A549 (cell line): ENCODE measurements at regions not wholly inside any gene's neighbourhood (a gene's known extent, or its start where the extent isn't known, plus 50 kb on each side); places are given as distances from the start of the nearest gene placed in this dataset.

Source experiments
- CHD2 ChIP-seq: fragments of 150-350 bp; IDR thresholded peaks from 2 replicates; pipeline ENCODE4 v1.6.1; 2014; ENCODE audit warnings: low read length; ENCODE audit not compliant: partially characterized antibody
- EP300 ChIP-seq, 2 experiments: fragments of >200 bp; sonication (Bioruptor Twin); formaldehyde crosslinking; IDR thresholded peaks; 2 replicates in 1 of 2; 3 replicates in 1 of 2; pipeline ENCODE4 v1.6.1; 2016 to 2017
- HDAC2 ChIP-seq: fragments of 200-600 bp; sonication (generic); IDR thresholded peaks from 2 replicates; pipeline ENCODE4 v1.6.1; 2016
- NPAS2 ChIP-seq: fragments of 250-450 bp; sonication (Bioruptor Pico); IDR thresholded peaks from 2 replicates; pipeline ENCODE4 v1.8.0; 2022; ENCODE audit warnings: mild to moderate bottlenecking, moderate library complexity, borderline replicate concordance
- POLR2A ChIP-seq: IDR thresholded peaks from 2 replicates; pipeline ENCODE4 v1.6.1; 2012; ENCODE audit warnings: mild to moderate bottlenecking, low read length
- POLR2AphosphoS2 ChIP-seq: conservative IDR thresholded peaks from 2 replicates; pipeline ENCODE4 v1.6.1; 2012; ENCODE audit warnings: low read length, improper control_type of control experiment, inconsistent platforms
- RAD21 ChIP-seq, 2 experiments: fragments of >200 bp in 1 of 2; sonication (Bioruptor Twin) in 1 of 2; formaldehyde crosslinking in 1 of 2; IDR thresholded peaks in 1 of 2; conservative IDR thresholded peaks in 1 of 2; 2 replicates in 1 of 2; 3 replicates in 1 of 2; pipeline ENCODE4 v1.6.1; 2012 to 2018; ENCODE audit warnings: inconsistent platforms in 1 of 2
- TP53 ChIP-seq: fragments of 250-450 bp; sonication (Bioruptor Pico); IDR thresholded peaks from 2 replicates; pipeline ENCODE4 v1.5.0; 2021; ENCODE audit warnings: mild to moderate bottlenecking, moderate library complexity
- TF ChIP-seq, protein P1 (sequence below): fragments of >200 bp; sonication (Bioruptor Twin); formaldehyde crosslinking; IDR thresholded peaks from 3 replicates; pipeline ENCODE4 v1.5.1; 2016
- TF ChIP-seq, protein P2 (sequence below): IDR thresholded peaks from 2 replicates; pipeline ENCODE4 v1.6.1; 2012
- TF ChIP-seq, protein P3 (sequence below): fragments of 450-650 bp; IDR thresholded peaks from 2 replicates; pipeline ENCODE4 v1.6.1; 2014; ENCODE audit warnings: antibody characterized with exemption

DNA sequence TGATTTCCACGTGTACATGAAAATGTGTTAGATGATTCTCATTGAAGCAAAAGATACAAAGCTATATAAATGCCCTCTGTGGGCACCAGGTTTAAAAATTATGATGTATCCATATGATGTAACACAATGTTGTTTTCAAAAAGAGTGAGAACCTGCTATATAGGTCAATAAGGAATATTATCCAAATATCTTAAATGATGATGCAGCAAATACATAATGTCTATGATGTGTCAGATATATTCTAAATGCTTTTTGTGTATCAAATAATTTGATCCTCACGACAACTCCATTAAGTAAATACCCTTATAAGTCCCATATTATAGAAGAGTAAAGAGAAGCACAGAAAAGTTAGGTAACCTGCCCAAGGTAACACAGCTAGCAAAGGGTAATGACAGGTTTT, 393.0 kb upstream of the DCN start:
- TF ChIP-seq, protein P1, sequence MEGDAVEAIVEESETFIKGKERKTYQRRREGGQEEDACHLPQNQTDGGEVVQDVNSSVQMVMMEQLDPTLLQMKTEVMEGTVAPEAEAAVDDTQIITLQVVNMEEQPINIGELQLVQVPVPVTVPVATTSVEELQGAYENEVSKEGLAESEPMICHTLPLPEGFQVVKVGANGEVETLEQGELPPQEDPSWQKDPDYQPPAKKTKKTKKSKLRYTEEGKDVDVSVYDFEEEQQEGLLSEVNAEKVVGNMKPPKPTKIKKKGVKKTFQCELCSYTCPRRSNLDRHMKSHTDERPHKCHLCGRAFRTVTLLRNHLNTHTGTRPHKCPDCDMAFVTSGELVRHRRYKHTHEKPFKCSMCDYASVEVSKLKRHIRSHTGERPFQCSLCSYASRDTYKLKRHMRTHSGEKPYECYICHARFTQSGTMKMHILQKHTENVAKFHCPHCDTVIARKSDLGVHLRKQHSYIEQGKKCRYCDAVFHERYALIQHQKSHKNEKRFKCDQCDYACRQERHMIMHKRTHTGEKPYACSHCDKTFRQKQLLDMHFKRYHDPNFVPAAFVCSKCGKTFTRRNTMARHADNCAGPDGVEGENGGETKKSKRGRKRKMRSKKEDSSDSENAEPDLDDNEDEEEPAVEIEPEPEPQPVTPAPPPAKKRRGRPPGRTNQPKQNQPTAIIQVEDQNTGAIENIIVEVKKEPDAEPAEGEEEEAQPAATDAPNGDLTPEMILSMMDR: no peak
- TF ChIP-seq HDAC2 (no peak), POLR2A (no peak), EP300 (IDR thresholded peaks at IDR 0.05) (no peak), TP53 (CRISPR knock-in tag) (no peak), RAD21 (conservative IDR thresholded peaks at IDR 0.05 in 1 of 2, IDR thresholded peaks at IDR 0.05 in 1 of 2) (no peak), CHD2 (no peak), POLR2AphosphoS2 (no peak), NPAS2 (CRISPR knock-in tag) (no peak)
- TF ChIP-seq, protein P2, sequence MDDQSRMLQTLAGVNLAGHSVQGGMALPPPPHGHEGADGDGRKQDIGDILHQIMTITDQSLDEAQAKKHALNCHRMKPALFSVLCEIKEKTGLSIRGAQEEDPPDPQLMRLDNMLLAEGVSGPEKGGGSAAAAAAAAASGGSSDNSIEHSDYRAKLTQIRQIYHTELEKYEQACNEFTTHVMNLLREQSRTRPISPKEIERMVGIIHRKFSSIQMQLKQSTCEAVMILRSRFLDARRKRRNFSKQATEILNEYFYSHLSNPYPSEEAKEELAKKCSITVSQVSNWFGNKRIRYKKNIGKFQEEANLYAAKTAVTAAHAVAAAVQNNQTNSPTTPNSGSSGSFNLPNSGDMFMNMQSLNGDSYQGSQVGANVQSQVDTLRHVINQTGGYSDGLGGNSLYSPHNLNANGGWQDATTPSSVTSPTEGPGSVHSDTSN: no peak
- TF ChIP-seq, protein P3, sequence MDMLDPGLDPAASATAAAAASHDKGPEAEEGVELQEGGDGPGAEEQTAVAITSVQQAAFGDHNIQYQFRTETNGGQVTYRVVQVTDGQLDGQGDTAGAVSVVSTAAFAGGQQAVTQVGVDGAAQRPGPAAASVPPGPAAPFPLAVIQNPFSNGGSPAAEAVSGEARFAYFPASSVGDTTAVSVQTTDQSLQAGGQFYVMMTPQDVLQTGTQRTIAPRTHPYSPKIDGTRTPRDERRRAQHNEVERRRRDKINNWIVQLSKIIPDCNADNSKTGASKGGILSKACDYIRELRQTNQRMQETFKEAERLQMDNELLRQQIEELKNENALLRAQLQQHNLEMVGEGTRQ: no peak
